ENCODE measurements at regions not wholly inside any gene's neighbourhood (a gene's known extent, or its start where the extent isn't known, plus 50 kb on each side); places are given as distances from the start of the nearest gene placed in this dataset.

GRCh38 chr9:108724122-108724521 lies 131.7 kb downstream of the ACTL7B start:
- no peak for DNase-seq (ENCODE audit: low read depth in 4 of 4, low spot score in 1 of 4)

DNA sequence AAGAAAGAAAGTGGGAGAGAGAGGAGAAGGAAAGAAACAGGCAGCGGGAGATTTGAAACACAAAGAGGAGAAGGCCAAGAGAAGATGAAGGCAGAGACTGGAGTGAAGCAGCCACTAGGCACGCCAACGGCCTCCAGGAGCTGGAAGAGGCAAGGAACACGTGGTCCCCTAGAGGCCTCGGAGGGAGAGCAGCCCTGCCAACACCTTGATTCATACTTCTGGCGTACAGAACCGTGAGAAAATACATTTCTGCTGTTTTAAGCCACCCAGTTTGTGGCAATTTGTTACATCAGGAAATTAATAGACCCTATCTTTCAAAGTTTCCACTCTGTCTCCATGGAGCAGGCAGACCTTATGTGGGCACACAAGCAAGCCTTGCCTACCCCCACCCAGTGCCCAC lies 133.4 kb downstream of the ACTL7B start:
- no peak for DNase-seq (ENCODE audit: low read depth in 4 of 4, low spot score in 1 of 4)

GRCh38 chr9:108720191-108720642 lies 135.6 kb downstream of the ACTL7B start:
- DNase-seq (ENCODE audit: low read depth in 4 of 4, low spot score in 1 of 4): no peak

DNA sequence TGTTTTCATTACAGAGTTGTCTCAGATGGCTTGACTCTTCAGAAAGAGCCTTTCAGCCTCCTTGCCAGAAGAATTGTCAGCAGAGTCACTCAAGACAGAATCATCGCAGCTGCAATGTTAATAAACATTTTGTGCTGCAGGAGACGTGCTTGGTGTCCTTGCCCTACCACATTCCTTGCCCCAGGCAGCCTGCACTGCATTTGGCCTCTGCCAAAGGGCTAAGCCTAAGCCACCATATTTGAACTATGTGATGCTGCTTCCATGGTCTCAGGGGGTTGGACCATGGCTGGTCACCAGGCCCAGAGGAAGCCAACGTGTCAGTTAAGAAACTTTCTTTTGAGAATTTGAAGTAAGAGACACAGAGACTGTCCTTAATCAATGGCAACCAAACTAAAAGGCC lies 145.4 kb downstream of the ACTL7B start:
- DNase-seq (ENCODE audit: low read depth in 4 of 4, low spot score in 1 of 4): no peak

- no peak for DNase-seq (ENCODE audit: low read depth in 4 of 4, low spot score in 1 of 4)
Measured at GRCh38 chr9:108709997-108710396, 145.8 kb downstream of the ACTL7B start.

GRCh38 chr9:108709126-108709525 lies 146.7 kb downstream of the ACTL7B start:
- no peak for DNase-seq (ENCODE audit: low read depth in 4 of 4, low spot score in 1 of 4)

DNA sequence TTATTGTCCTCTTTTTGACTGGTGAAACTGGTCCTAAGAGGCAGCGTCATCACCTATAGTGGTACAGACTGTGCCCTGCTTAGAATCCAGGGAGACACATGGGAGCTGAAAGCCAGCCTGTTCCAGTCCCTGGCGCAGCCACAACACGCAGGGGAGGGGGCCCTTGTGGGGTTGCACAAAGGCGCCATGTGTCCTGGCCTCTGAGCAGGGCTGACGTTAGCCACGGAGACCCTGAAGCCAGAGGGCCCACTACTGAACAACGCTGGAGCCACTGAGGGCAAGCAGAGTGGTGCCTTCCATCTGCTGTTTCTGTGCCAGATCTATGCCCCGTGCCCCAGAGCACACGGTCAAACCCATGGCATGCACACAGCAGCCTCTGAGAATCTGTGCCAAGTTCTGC lies 147.3 kb downstream of the ACTL7B start:
- no peak for DNase-seq (ENCODE audit: low read depth in 4 of 4, low spot score in 1 of 4)

DNA sequence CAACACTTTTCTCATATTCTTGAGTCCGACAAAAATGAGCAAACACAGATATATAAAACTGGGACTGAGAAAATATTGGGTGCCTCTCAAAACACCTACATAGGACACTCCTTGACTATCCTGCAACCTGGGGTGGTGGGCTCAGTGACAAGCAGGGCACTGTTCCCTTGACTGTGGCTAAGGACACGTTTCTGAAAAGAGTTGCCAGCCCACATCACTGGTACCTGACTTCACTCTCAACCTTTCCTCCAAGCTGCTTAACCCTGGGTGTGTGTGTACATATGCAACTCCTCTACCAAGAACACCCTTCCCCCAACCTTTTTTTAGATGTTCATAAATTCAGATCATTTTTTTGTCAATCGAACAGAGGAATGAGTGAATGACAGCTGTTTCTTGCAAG lies 148.7 kb downstream of the ACTL7B start:
- DNase-seq (ENCODE audit: low read depth in 4 of 4, low spot score in 1 of 4): no peak

DNA sequence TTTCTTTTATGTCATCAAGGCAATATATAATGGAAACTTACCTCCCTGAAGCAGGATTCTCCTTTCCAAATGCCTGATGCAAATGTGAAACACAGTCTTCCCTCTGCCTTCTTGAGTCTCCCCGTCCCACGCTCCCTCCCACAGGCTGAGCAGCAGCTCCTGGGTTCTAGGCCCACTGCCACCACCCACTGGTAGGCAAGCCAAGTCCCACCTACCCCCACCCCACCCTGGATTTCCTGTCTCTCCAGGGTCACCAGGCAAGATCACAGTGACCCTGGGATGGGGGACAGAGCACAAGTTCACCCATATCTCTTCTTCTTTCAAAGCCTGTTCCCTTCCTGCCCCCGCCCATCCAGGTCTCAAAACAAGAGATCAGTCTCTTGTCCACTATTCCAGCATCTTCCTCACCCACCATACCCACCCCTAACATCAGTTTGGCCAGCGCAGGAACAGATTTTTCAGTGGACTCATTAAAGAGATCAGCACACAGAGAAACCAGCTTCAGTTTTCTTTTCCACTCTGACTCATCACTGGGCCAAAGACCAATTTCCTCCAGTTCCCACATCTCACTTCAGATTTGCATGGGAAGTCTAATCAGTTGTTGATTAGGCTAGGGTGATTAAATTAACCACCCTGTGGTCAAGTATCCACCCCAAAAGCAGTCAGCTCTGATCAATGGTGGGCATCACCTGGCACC lies 151.5 kb downstream of the ACTL7B start:
- no peak for DNase-seq (ENCODE audit: low read depth in 4 of 4, low spot score in 1 of 4)

GRCh38 chr9:108703429-108703828 lies 152.4 kb downstream of the ACTL7B start:
- no peak for DNase-seq (ENCODE audit: low read depth in 4 of 4, low spot score in 1 of 4)

GRCh38 chr9:108702681-108703080 lies 153.1 kb downstream of the ACTL7B start:
- no peak for DNase-seq (ENCODE audit: low read depth in 4 of 4, low spot score in 1 of 4)

- no peak for DNase-seq (ENCODE audit: low read depth in 4 of 4, low spot score in 1 of 4)
Measured at GRCh38 chr9:108698801-108699200, 157.0 kb downstream of the ACTL7B start.

DNA sequence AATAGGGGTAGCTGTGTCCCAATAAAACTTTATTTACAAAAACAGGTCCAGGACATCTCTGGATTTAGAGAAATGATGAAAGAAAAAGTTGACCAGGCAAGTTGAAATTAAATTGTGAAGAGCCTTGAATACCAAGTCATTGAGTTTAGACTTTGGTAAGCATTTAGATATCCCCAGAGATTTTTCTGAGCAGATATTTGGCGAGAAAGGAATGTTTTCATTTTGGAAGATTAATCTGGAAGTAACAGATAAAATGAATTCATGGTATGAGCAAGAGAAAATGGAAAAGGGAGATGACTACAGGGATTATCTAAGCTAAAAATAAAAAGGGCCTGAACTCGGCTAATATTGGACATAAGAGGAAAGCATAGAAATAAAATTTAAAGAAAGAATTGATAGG lies 157.6 kb downstream of the ACTL7B start:
- DNase-seq (ENCODE audit: low read depth in 4 of 4, low spot score in 1 of 4): no peak

- DNase-seq (ENCODE audit: low read depth in 4 of 4, low spot score in 1 of 4): no peak
Measured at GRCh38 chr9:108696156-108696555, 159.6 kb downstream of the ACTL7B start.

GRCh38 chr9:108694170-108694569 lies 161.6 kb downstream of the ACTL7B start:
- no peak for DNase-seq (ENCODE audit: low read depth in 4 of 4, low spot score in 1 of 4)

DNA sequence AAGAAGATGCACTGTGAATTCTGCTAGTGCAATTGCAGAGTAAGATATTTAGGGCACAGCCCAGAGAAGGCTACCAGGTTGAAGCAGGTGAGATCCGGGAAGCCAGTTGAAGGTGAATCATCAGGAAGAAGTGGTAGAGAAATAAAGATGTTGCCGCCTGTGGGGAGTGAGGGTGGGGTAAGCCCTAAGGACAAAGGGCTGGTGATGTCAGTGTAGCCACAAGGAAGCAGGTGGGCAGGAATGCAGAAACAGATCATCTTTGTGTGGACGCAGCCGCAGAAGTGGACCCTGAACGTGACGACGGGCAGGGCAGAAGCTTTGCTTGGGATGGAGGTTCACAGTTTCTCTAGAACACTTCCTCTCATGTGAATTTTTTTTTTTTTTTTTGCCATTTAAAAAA lies 164.2 kb downstream of the ACTL7B start:
- no peak for DNase-seq (ENCODE audit: low read depth in 4 of 4, low spot score in 1 of 4)

- DNase-seq (ENCODE audit: low read depth in 4 of 4, low spot score in 1 of 4): no peak
Measured at GRCh38 chr9:108688676-108689075, 167.1 kb downstream of the ACTL7B start.

DNA sequence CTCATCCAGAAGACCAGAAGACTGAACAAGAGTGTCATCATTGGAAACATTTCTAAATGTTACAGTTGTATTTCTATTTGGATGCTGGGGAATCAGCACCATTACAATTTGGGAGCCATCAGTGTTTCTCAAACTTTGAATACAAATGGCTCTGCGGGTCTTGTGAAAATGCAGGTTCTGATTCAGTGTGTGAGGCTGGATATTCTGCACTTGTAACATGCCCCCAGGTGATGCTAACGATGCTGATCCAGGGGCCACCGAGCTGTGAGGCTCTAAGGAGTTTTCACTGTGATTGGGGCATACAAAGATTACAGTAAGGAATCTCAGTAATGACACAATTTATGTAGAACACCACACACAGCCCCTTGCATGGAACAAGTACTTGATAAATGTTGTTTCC lies 167.7 kb downstream of the ACTL7B start:
- no peak for DNase-seq (ENCODE audit: low read depth in 4 of 4, low spot score in 1 of 4)

GRCh38 chr9:108687006-108687987 lies 168.5 kb downstream of the ACTL7B start:
- no peak for DNase-seq (ENCODE audit: low read depth in 4 of 4, low spot score in 1 of 4)

GRCh38 chr9:108684288-108685025 lies 171.3 kb downstream of the ACTL7B start:
- no peak for DNase-seq (ENCODE audit: low read depth in 4 of 4, low spot score in 1 of 4)

- DNase-seq (ENCODE audit: low read depth in 4 of 4, low spot score in 1 of 4): no peak
Measured at GRCh38 chr9:108683245-108683644, 172.5 kb downstream of the ACTL7B start.

Measured in stimulated activated CD4-positive, alpha-beta T cell treated with anti-CD3 and anti-CD28 coated beads, Interleukin-1b, Interleukin-23, amount 100 ng/mL, for 24 hours (primary cell).